Fibroblast of skin of right quadriceps (primary cell): ENCODE measurements at regions not wholly inside any gene's neighbourhood (a gene's known extent, or its start where the extent isn't known, plus 50 kb on each side); places are given as distances from the start of the nearest gene placed in this dataset.
"Not testable (repeated sequence)": the region's sequence is repeated elsewhere in the genome, so short reads cannot be mapped to it uniquely, and the experiment has no call there.

Source experiments
- DNase-seq: peaks from one replicate; pipeline ENCODE4 v3.0.0-alpha.2; 2013

DNA sequence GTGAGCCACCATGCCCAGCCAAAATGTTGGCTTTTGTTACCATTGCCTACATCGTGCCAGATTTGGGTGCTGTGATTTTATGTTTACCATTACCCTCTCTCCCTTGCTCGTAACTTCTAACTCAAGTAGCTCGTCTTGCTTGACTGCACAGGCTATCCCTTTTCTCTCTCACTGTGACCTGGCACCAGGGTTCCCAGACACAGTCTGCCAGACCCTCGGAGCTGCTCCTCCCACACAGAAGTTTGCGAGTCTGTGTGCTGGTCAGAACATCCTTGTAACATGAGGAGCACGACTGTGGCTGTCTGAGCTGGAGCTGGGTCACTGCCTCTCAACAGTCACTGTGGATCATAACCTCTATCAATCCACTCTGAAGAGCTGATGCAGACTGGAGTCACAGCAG is 152.5 kb upstream of the ACKR3 start:
- DNase-seq, result no peak

- DNase-seq, result no peak
Measured at GRCh38 chr2:236430584-236430983, 139.0 kb upstream of the ACKR3 start.

DNA sequence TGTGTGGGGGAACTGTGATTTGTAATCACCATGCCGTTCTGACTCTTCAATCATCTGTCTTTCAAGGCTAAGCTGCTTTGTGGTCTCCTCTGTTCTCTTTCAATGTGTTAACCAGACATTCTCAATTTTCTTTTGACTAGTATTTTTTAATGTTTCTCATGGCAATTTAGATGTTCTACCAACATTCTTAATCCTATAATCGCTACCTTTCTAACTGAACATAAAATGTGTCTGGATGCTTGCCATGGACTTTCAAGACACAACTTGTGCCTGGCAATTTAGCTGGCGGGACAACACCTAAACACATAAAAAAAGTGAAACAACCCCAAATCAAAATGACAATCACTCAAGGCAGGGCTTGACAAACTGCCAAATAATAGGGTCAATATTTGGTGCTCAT is 135.0 kb upstream of the ACKR3 start:
- DNase-seq, result no peak

- no peak for DNase-seq
Measured at GRCh38 chr2:236440110-236440881, 129.3 kb upstream of the ACKR3 start.

DNA sequence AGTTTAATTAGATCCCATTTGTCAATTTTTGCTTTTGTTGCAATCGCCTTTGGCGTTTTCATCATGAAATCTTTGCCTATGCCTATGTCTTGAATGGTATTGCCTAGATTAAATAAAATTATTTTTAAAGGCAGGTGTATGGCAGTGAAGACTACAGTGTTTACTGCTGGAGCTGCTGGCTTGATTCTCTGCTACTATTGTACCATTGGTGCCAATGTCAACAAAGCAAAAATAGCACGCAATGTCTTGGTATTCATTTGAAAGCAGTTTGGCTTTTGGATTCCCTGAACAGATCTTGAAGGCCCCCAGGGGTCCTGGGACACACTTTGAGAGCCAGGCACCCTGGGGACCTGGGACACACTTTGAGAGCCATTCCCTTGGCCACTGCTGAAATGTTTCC is 125.4 kb upstream of the ACKR3 start:
- no peak for DNase-seq

GRCh38 chr2:236445678-236446077 is 123.9 kb upstream of the ACKR3 start:
- no peak for DNase-seq

- DNase-seq, result no peak
Measured at GRCh38 chr2:236446521-236446920, 123.1 kb upstream of the ACKR3 start.

GRCh38 chr2:236449167-236449761 is 120.4 kb upstream of the ACKR3 start:
- no peak for DNase-seq

- peak; percentile 5 for DNase-seq
Measured at GRCh38 chr2:236452238-236452637, 117.4 kb upstream of the ACKR3 start.

- DNase-seq, result no peak
Measured at GRCh38 chr2:236454076-236454475, 115.5 kb upstream of the ACKR3 start.

GRCh38 chr2:236459393-236459792 is 110.2 kb upstream of the ACKR3 start:
- DNase-seq, result no peak

DNA sequence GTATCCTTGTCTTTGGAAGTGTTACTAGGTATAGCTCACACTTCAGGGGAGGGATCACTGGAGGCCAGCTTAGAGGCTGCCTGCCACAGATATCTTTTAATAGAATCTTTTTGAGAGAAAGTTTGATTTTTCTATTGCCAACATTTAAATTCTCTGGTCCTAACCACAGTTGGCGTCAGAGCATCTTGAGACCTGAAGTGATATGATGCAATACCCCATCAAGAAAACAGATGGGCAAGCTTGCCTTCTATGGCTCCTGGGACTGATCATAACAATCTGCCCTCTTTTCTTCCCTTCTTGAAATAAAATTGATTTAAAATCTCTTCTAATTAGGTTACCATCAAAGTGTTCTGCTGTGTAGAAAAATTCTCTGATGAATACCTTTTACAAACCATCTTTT is 105.5 kb upstream of the ACKR3 start:
- peak; percentile 3 for DNase-seq

DNA sequence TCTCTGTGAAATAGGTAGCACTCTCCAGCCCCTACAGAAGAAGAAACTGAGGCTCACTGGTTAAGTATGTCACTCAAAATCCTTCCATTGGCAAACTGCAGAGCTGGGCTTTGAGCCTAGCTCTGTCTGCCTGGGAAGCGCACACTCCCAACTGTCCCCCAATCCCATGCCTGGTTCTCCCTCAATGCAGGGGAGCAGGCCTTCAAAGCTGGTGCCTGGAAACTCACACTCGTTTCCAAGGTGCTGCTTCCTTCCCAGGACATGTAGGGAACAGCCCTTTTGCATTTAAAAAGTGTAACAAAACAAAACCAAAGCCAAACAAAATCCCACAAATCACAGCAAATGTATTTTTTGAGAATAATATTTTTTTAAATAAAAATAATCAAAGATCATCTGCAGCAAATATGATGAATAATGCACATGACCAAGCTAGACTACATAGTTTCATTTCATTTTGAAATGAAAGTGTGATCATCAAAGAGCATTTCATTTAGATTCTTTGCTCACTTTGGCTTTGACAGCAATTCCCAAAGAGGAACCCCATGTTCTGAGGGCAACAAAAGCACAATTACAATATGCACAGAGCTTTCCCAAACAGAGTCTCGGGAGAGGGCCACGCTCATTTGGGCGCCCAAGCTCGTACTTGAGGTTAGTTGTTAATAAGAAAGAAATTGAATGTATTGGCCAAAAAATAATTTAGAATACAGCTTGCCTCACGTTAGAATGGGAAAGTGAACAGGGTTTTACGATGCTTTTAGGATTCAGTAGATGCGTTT is 96.7 kb upstream of the ACKR3 start:
- no peak for DNase-seq

- peak; percentile 7 for DNase-seq
Measured at GRCh38 chr2:236473691-236474090, 95.9 kb upstream of the ACKR3 start.

DNA sequence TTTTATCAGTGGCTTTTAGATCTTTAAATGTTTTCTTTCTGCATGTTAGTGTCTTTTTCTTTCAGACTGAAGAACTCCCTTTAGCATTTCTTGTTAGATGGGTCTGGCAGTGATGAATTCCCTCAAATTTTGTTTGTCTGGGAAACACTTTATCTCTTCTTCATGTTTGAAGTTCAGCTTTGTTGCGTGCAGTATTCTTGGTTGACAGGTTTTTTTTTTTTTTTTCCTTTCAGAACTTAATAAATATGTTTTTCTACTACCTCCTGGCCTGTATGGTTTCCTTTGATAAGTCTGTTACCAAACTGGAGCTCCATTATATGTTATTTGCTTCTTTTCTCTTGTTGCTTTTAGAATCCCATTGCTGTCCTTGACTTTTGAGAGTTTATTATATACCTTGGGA is 89.8 kb upstream of the ACKR3 start:
- DNase-seq, result no peak

- DNase-seq, result no peak
Measured at GRCh38 chr2:236483102-236483501, 86.5 kb upstream of the ACKR3 start.

DNA sequence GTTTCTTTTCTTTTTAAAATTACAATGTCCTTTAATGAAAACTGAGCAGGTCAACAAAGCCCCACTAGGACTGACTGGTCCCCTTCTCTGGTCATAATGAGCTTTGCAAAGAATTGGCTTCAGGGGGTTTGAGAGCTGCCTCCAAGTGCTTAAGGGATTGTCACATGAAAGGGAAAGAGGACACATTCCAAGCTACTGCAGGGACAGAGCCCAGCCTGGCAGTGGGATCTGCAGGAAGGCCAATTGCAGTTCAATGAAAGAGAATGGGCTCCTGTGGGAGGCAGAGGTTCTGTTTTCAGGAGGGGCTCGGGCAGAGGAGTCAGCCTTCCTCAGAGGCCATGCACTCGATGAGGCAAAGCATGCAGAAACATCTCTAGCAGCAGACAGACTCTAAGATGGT is 84.1 kb upstream of the ACKR3 start:
- no peak for DNase-seq

DNA sequence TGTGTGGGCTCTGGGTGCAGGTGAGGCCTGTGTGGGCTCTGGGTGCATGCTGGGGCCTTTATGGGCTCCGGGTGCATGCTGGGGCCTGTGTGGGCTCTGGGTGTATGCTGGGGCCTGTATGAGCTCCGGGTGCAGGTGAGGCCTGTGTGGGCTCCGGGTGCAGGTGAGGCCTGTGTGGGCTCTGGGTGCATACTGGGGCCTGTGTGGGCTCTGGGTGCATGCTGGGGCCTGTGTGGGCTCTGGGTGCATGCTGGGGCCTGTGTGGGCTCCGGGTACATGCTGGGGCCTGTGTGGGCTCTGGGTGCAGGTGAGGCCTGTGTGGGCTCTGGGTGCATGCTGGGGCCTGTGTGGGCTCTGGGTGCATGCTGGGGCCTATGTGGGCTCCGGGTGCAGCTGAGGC is 80.5 kb upstream of the ACKR3 start:
- DNase-seq, result not testable (repeated sequence)

DNA sequence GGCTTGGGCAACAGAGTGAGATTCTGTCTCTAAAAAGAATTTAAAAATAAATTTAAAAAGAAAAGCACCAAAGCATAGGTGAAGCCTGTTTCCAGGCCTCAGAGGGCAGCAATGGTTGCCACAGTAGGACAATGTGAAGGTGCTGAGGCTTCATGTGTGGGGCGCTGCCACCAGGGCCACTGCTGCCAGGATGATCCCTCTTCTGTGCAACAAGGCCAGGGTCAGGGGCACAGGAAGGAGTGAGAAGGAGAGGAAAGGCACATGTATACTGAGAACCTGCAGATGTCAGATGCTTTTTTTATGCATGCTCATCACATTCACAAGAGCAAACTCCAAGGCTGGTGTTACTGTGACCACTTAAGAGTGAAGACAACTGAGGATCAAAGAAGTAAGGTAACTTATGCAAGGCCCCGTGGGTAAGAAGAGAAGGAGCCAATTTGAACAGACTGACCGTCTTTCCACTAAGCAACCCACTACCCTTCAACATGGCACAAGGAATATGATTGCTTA is 79.7 kb upstream of the ACKR3 start:
- DNase-seq, result no peak

DNA sequence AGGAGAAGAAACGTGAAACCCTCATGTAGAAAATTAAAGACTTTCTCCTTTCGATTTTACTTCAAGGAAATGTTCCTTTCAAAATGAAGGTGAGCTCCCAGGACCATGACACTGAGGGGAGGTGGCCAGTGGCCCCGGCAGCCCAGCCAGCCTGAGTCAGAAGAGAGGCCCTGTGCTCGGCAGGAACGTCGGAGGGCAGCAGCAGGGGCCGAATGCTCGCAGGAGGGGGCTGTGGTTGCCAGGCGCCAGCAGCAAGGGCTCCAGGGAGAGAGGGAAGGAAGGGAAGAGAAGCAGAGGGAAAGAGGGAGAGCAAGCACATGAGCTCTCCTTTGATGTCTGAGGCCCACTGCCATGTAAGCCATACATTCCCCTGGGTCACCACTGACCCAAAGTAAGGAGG is 73.3 kb upstream of the ACKR3 start:
- no peak for DNase-seq

DNA sequence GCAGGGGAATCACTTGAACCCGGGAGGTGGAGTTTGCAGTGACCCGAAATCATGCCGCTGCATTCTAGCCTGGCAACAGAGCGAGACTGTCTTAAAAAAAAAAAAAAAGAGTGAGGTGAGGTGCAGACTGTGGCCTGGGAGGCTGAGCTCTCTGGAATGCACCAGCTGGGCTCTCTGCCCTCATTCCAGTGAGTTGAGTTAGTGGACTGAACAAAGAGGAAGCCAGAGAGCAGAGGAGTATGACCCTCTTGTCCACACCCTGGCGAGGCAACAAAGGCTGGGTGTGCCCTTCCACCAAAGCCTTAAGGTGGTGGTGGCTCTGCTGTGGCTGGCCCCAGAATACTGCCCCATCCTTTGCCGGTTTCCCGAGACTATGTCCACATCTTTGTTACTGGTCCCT is 71.3 kb upstream of the ACKR3 start:
- DNase-seq, result peak; percentile 25

- no peak for DNase-seq
Measured at GRCh38 chr2:236499691-236500578, 69.7 kb upstream of the ACKR3 start.

DNA sequence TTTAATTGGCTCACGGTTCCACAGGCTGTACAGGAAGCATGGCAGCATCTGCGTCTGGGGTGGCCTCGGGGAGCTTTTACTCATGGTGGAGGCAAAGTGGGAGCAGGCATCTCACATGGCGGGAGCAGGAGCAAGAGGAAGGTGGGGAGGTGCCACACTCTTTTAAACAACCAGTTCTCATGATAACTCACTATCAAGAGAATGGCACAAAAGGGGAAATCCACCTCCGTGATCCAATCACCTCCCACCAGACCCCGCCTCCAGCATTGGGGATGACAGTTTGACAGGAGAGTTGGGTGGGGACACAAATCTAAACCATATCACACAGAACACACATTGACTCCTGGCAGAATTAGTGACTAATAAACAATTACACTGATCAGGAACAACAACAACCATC is 68.6 kb upstream of the ACKR3 start:
- no peak for DNase-seq
